Fibroblast of villous mesenchyme (primary cell): ENCODE measurements at regions not wholly inside any gene's neighbourhood (a gene's known extent, or its start where the extent isn't known, plus 50 kb on each side); places are given as distances from the start of the nearest gene placed in this dataset.

Experiments used
- DNase-seq: peaks from one replicate; pipeline ENCODE4 v3.0.0-alpha.2; 2010; ENCODE audit warnings: low read depth
- H3K4me3 ChIP-seq: 2 replicates; pipeline ENCODE4 v1.5.1; 2011; ENCODE audit warnings: low read depth, mild to moderate bottlenecking, low read length
- CTCF ChIP-seq: IDR thresholded peaks from 2 replicates; pipeline ENCODE4 v1.5.1; 2012; ENCODE audit warnings: low read depth, mild to moderate bottlenecking, low read length; ENCODE audit not compliant: insufficient read depth

- TF ChIP-seq CTCF = no peak
- H3K4me3 ChIP-seq = no peak overlapping the region
Measured at GRCh38 chr2:65867446-65867845, 435.0 kb upstream of the SPRED2 start.

GRCh38 chr2:65866148-65866547 is 433.7 kb upstream of the SPRED2 start:
- no peak for TF ChIP-seq CTCF
- H3K4me3 ChIP-seq = no peak overlapping the region
- DNase-seq = no peak

More at GRCh38 chr2:65867446-65867845, 435.0 kb upstream of the SPRED2 start:
- no peak for DNase-seq

- H3K4me3 ChIP-seq = no peak overlapping the region
- no peak for TF ChIP-seq CTCF
- no peak for DNase-seq
Measured at GRCh38 chr2:65864619-65865018, 432.2 kb upstream of the SPRED2 start.

DNA sequence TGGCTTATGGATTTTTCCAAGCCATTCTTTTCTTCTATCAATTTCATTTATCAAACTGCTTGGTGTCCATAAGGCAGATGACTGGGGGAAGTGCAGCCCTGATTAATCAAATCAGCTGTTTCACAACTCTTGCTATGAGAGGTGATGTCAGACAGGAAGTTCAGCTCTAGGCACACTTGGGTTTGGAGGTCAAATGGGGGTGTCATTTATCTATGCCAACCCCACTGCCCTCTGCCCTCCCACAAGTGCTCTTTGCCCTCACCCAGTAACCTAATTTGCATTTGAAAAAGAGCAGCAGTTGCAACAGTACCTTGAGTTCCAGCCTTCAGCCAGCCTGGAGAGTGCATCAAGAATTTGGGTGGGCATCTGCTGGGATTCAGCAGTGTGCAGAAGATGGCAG is 431.3 kb upstream of the SPRED2 start:
- DNase-seq = no peak
- H3K4me3 ChIP-seq = no peak overlapping the region
- no peak for TF ChIP-seq CTCF

DNA sequence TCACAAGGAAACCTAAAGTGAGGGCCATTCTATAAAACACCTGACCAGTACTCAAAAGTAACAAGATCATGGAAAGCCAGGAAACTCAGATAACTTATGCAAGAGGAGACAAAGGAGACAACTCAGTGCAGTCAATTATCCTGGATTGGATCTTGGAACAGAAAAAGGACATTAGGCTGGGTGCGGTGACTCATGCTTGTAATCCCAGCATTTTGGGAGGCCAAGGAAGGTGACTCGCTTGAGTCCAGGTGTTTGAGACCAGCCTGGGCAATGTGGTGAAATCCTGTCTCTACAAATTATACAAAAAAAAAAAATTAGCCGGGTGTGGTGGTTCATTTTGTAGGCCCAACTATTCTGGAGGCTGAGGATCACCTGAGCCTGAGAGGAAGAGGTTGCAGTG is 424.5 kb upstream of the SPRED2 start:
- TF ChIP-seq CTCF = no peak
- DNase-seq = no peak
- H3K4me3 ChIP-seq = no peak overlapping the region

GRCh38 chr2:65856423-65856822 is 424.0 kb upstream of the SPRED2 start:
- no peak for DNase-seq
- no peak overlapping the region for H3K4me3 ChIP-seq
- no peak for TF ChIP-seq CTCF

- TF ChIP-seq CTCF = no peak
- no peak for DNase-seq
- no peak overlapping the region for H3K4me3 ChIP-seq
Measured at GRCh38 chr2:65850695-65851094, 418.3 kb upstream of the SPRED2 start.
